OCI-LY3 (cell line): ENCODE measurements at regions not wholly inside any gene's neighbourhood (a gene's known extent, or its start where the extent isn't known, plus 50 kb on each side); places are given as distances from the start of the nearest gene placed in this dataset.

Experiments used
- H2AFZ ChIP-seq: fragments of 200-600, 300-600 bp; shearing (Covaris generic); 2 replicates; pipeline ENCODE4 v1.6.0; 2014; ENCODE audit warnings: antibody characterized with exemption, low read depth, low read length
- H3K27ac ChIP-seq: fragments of 200-600, 300-600 bp; sonication (generic); 2 replicates; pipeline ENCODE4 v1.5.1; 2014; ENCODE audit warnings: mild to moderate bottlenecking, low read length, moderate library complexity, mixed read lengths
- H3K27me3 ChIP-seq: fragments of 200-600, 300-600 bp; sonication (generic); 2 replicates; pipeline ENCODE4 v1.6.1; 2014; ENCODE audit warnings: low read depth, low read length, mixed read lengths
- H3K36me3 ChIP-seq: fragments of 200-600, 300-600 bp; sonication (generic); replicated peaks from 2 replicates; pipeline ENCODE3; 2014; ENCODE audit warnings: low read depth, low read length, mixed read lengths
- H3K4me1 ChIP-seq: fragments of 300-600, 200-600 bp; sonication (generic); 2 replicates; pipeline ENCODE4 v1.6.1; 2014; ENCODE audit warnings: low read length, mixed read lengths
- H3K4me2 ChIP-seq: fragments of 200-600, 300-600 bp; sonication (generic); 2 replicates; pipeline ENCODE4 v1.6.1; 2014; ENCODE audit warnings: low read length, mixed read lengths
- H3K4me3 ChIP-seq: fragments of 300-600, 200-600 bp; sonication (generic); 2 replicates; pipeline ENCODE4 v1.5.1; 2014; ENCODE audit warnings: antibody characterized with exemption, mild to moderate bottlenecking, low read length, moderate library complexity
- H3K79me2 ChIP-seq: fragments of 300-600, 200-600 bp; shearing (Covaris generic); 2 replicates; pipeline ENCODE4 v1.6.1; 2014; ENCODE audit warnings: mild to moderate bottlenecking, low read length, mixed read lengths
- H3K9ac ChIP-seq: fragments of 300-600, 200-600 bp; shearing (Covaris generic); 2 replicates; pipeline ENCODE4 v1.6.0; 2014; ENCODE audit warnings: mild to moderate bottlenecking, low read length, moderate library complexity
- H3K9me3 ChIP-seq: fragments of 200-600, 300-600 bp; shearing (Covaris generic); 2 replicates; pipeline ENCODE4 v1.6.1; 2014; ENCODE audit warnings: low read length, mixed read lengths; ENCODE audit not compliant: insufficient read depth
- H4K20me1 ChIP-seq: fragments of 200-600, 300-600 bp; sonication (generic); 2 replicates; pipeline ENCODE4 v1.6.1; 2016; ENCODE audit warnings: low read length, mixed read lengths; ENCODE audit not compliant: insufficient read depth
- EZH2phosphoT487 ChIP-seq: fragments of 200-600 bp; shearing (Covaris generic); IDR thresholded peaks from 2 replicates; pipeline ENCODE4 v1.6.1; 2018; ENCODE audit warnings: antibody characterized with exemption, mixed run types, low read depth
- TF ChIP-seq, protein P1 (sequence below): fragments of 200-600, 300-600 bp; sonication (generic); IDR thresholded peaks from 2 replicates; pipeline ENCODE4 v1.5.1; 2014; ENCODE audit warnings: antibody characterized with exemption, low read length, low read depth

DNA sequence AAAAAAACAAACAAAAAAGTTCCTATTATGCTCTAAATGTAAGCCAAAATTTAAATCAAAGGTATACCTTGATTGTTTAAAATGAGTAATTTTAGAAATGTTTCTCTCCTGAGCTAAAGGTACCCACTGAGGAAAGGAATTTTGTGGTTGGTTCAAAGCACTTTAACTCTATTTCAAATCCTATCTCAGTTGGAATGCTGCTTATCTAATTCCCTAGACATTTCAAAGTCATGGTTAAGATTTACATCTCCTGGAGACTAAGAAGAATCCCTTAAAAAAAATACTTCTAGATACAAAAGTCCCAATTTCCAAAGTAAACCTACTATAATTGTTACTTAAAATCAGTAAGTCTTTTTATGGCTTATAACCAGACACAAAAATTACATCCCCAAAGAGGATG lies 830.7 kb downstream of the GRID1 start:
- Histone ChIP-seq H3K79me2 (no peaks in the 10 kb centered on the region), H3K27me3 (no peaks in the 10 kb centered on the region), H3K9ac (no peak overlapping the region), H3K4me1 (no peaks in the 10 kb centered on the region), H2AFZ (no peak overlapping the region), H3K4me3 (no peak overlapping the region), H3K36me3 (no peaks in the 10 kb centered on the region), H3K9me3 (no peaks in the 10 kb centered on the region), H4K20me1 (no peaks in the 10 kb centered on the region), H3K27ac (no peak overlapping the region), H3K4me2 (no peak overlapping the region)
- no peak for TF ChIP-seq EZH2phosphoT487
- TF ChIP-seq, protein P1, sequence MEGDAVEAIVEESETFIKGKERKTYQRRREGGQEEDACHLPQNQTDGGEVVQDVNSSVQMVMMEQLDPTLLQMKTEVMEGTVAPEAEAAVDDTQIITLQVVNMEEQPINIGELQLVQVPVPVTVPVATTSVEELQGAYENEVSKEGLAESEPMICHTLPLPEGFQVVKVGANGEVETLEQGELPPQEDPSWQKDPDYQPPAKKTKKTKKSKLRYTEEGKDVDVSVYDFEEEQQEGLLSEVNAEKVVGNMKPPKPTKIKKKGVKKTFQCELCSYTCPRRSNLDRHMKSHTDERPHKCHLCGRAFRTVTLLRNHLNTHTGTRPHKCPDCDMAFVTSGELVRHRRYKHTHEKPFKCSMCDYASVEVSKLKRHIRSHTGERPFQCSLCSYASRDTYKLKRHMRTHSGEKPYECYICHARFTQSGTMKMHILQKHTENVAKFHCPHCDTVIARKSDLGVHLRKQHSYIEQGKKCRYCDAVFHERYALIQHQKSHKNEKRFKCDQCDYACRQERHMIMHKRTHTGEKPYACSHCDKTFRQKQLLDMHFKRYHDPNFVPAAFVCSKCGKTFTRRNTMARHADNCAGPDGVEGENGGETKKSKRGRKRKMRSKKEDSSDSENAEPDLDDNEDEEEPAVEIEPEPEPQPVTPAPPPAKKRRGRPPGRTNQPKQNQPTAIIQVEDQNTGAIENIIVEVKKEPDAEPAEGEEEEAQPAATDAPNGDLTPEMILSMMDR: no peak

DNA sequence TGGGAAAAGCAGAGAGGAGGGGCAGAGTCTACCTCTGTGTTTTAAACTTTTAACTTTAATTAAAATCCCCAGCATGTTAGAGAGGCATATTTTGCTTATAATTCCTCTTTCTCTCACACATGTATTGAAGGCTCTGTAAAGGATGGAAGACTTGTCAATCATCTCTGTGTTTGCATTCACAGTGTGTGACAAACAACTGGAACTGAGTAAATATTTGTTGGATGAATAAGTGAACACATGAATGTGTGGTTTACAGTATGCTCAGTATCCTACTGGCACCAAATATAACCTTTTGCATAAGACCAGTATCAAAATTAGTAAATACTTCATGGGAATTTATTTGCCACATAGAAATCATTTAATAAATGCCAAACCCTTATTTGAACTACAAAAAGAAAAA lies 829.0 kb downstream of the GRID1 start:
- Histone ChIP-seq H2AFZ (no peak overlapping the region), H4K20me1 (no peaks in the 10 kb centered on the region), H3K36me3 (no peaks in the 10 kb centered on the region), H3K4me2 (no peak overlapping the region), H3K9ac (no peak overlapping the region), H3K4me1 (no peaks in the 10 kb centered on the region), H3K27me3 (no peaks in the 10 kb centered on the region), H3K4me3 (no peak overlapping the region), H3K79me2 (no peaks in the 10 kb centered on the region), H3K9me3 (no peaks in the 10 kb centered on the region), H3K27ac (no peak overlapping the region)
- TF ChIP-seq EZH2phosphoT487: no peak
- TF ChIP-seq, protein P1: no peak

DNA sequence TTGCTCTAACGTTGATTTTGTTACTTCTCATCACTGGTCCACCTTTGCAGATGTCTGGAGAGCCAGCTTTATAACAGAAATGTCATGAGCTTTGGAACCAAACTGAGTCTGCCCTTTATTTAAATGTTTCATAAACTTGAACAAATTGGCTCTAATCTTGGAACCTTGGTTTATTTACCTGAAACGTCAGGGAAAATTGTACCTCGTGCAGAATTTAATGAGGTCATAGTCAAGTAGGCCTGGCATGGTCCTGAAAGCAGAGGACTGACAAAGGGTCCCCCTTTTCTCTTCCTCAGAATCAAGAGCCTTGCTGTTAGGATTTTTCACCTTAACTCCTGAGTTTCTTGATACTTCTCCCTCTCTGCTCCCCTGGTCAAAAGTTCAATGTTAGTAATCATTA lies 828.0 kb downstream of the GRID1 start:
- no peaks in the 10 kb centered on the region for H3K4me1 ChIP-seq
- no peak overlapping the region for H3K27ac ChIP-seq
- no peaks in the 10 kb centered on the region for H3K27me3 ChIP-seq
- TF ChIP-seq, protein P1: no peak
- no peak for TF ChIP-seq EZH2phosphoT487
- no peak overlapping the region for H2AFZ ChIP-seq
- no peaks in the 10 kb centered on the region for H3K36me3 ChIP-seq
- H3K9ac ChIP-seq: no peak overlapping the region
- H3K4me3 ChIP-seq: no peak overlapping the region
- H3K9me3 ChIP-seq: no peaks in the 10 kb centered on the region
- no peaks in the 10 kb centered on the region for H3K79me2 ChIP-seq
- H3K4me2 ChIP-seq: no peak overlapping the region
- no peaks in the 10 kb centered on the region for H4K20me1 ChIP-seq

DNA sequence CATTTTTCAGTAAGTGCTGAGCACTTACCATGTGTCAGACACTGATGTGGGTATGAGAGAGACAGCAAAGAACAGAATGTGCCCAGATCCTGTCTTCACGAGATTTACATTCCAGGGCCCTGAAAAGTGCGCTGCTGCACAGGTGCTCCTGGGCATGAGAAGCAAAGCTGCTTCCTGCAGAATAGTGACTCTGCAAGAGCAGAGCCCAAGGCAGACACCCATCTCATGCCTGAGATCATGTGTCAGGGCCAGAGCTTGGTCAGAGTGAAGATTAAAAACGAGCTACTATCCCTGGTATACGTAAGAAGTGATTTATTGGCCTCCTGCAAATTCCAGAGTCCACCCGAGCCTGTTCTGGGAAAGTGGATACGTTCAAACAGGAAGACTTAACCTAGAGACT lies 824.4 kb downstream of the GRID1 start:
- no peaks in the 10 kb centered on the region for H3K27me3 ChIP-seq
- no peak overlapping the region for H3K27ac ChIP-seq
- no peaks in the 10 kb centered on the region for H3K4me1 ChIP-seq
- no peak overlapping the region for H3K4me3 ChIP-seq
- H2AFZ ChIP-seq: no peak overlapping the region
- no peaks in the 10 kb centered on the region for H3K9me3 ChIP-seq
- no peak for TF ChIP-seq EZH2phosphoT487
- TF ChIP-seq, protein P1: no peak
- H3K36me3 ChIP-seq: no peaks in the 10 kb centered on the region
- H3K4me2 ChIP-seq: no peak overlapping the region
- no peaks in the 10 kb centered on the region for H4K20me1 ChIP-seq
- H3K9ac ChIP-seq: no peak overlapping the region
- H3K79me2 ChIP-seq: no peaks in the 10 kb centered on the region
